Neutrophil (primary cell): ENCODE measurements at regions not wholly inside any gene's neighbourhood (a gene's known extent, or its start where the extent isn't known, plus 50 kb on each side); places are given as distances from the start of the nearest gene placed in this dataset.

ENCODE experiments used
- H3K27ac ChIP-seq: fragments of 200-600 bp; sonication (generic); 2 replicates; pipeline ENCODE4 v1.5.1; 2016; ENCODE audit warnings: mild to moderate bottlenecking, moderate library complexity
- H3K27me3 ChIP-seq: fragments of 200-600 bp; sonication (generic); 2 replicates; pipeline ENCODE4 v1.6.0; 2016; ENCODE audit warnings: mild to moderate bottlenecking
- H3K36me3 ChIP-seq: fragments of 200-600 bp; sonication (generic); 2 replicates; pipeline ENCODE4 v1.5.1; 2017
- H3K4me1 ChIP-seq, 2 experiments: fragments of 200-600 bp in 1 of 2; sonication (generic) in 1 of 2; 1 replicate in 1 of 2; 2 replicates in 1 of 2; pipeline versions ENCODE4 v1.5.1 to v1.6.1; 2013 to 2016; ENCODE audit warnings: low read depth in 1 of 2, low read length in 1 of 2, mild to moderate bottlenecking in 1 of 2, moderate library complexity in 1 of 2; ENCODE audit not compliant: control insufficient read depth in 1 of 2, insufficient read depth in 1 of 2
- H3K4me3 ChIP-seq, 2 experiments: fragments of 200-600 bp in 1 of 2; sonication (generic) in 1 of 2; 1 replicate in 1 of 2; 2 replicates in 1 of 2; pipeline ENCODE4 v1.5.1; 2013 to 2016; ENCODE audit warnings: low read depth in 1 of 2, low read length in 1 of 2, mild to moderate bottlenecking in 1 of 2, moderate library complexity in 1 of 2
- H3K9me3 ChIP-seq: fragments of 200-600 bp; sonication (generic); 2 replicates; pipeline ENCODE4 v1.5.1; 2016
- TF ChIP-seq, protein P1 (sequence below): fragments of 200-600 bp; sonication (generic); IDR thresholded peaks from 2 replicates; pipeline ENCODE4 v1.5.1; 2016; ENCODE audit warnings: antibody characterized with exemption

DNA sequence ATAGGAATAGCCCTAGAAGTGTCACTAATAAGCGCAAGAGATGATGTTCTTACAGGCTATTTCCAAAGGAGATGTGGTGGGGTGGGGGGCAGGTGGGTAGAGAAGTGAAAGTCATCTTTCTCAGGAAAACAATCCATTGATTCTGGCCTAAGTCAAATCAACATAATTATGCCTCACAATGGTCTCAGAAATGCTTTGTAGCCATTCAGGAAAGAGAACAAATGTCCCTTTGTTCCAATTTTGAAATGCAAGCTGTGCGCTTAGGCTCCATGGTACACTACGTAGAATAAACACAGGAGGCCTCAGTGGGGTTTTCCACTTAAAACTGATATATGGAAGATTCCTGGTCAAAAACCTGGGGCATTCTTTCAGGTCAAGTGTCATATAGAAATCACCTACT is 529.9 kb upstream of the KLHL29 start:
- TF ChIP-seq, protein P1, sequence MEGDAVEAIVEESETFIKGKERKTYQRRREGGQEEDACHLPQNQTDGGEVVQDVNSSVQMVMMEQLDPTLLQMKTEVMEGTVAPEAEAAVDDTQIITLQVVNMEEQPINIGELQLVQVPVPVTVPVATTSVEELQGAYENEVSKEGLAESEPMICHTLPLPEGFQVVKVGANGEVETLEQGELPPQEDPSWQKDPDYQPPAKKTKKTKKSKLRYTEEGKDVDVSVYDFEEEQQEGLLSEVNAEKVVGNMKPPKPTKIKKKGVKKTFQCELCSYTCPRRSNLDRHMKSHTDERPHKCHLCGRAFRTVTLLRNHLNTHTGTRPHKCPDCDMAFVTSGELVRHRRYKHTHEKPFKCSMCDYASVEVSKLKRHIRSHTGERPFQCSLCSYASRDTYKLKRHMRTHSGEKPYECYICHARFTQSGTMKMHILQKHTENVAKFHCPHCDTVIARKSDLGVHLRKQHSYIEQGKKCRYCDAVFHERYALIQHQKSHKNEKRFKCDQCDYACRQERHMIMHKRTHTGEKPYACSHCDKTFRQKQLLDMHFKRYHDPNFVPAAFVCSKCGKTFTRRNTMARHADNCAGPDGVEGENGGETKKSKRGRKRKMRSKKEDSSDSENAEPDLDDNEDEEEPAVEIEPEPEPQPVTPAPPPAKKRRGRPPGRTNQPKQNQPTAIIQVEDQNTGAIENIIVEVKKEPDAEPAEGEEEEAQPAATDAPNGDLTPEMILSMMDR = no peak
- no peaks in the 10 kb centered on the region for H3K4me1 ChIP-seq
- H3K9me3 ChIP-seq = no peaks in the 10 kb centered on the region
- no peaks in the 10 kb centered on the region for H3K36me3 ChIP-seq
- no peaks in the 10 kb centered on the region for H3K27me3 ChIP-seq
- H3K4me3 ChIP-seq = no peak overlapping the region
- H3K27ac ChIP-seq = no peak overlapping the region

DNA sequence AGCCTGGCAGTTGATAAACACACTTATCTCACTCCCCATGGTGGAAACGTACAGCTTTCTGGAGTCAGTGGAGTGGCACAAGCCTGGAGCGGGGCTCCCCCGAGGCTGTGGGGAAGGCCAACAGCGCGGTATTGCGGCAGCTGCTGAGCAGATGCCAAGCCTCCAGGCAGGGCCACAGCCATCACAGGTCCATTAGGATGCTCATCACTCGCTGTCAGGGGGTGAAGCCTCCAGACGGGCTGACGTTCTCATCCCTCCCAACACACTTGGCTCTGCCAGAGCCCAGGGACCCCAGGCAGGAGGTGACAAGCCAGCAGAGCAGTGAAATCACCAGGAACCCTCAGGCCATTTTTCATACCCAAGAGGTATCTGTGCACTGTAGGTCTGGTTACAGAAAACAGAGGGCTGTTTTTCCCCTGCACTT is 529.2 kb upstream of the KLHL29 start:
- no peak overlapping the region for H3K4me3 ChIP-seq
- no peak overlapping the region for H3K27ac ChIP-seq

DNA sequence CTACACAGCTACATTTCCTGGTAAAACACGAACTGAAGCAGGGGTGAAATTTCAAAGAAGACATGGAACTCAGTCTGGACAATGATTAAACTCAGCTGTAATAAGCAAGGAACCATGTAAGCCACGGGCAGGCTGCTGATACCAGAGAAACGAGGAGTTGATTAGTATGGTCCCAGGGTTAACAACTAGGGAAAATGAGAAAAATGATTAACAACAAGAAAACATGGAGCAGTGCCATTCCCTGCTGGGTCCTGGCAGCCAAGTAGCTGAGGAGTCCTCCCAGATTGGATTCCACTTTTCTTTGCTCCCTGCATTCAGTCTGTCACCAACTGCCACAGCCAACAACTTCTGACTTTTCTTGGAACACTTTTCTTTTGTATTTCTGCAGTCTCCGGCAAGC is 517.0 kb upstream of the KLHL29 start:
- H3K36me3 ChIP-seq = no peaks in the 10 kb centered on the region
- TF ChIP-seq, protein P1 = no peak

More for the DNA sequence above, 529.2 kb upstream of the KLHL29 start:
- TF ChIP-seq, protein P1 = no peak
- no peaks in the 10 kb centered on the region for H3K36me3 ChIP-seq
- H3K9me3 ChIP-seq = no peaks in the 10 kb centered on the region
- H3K27me3 ChIP-seq = no peaks in the 10 kb centered on the region
- no peaks in the 10 kb centered on the region for H3K4me1 ChIP-seq

DNA sequence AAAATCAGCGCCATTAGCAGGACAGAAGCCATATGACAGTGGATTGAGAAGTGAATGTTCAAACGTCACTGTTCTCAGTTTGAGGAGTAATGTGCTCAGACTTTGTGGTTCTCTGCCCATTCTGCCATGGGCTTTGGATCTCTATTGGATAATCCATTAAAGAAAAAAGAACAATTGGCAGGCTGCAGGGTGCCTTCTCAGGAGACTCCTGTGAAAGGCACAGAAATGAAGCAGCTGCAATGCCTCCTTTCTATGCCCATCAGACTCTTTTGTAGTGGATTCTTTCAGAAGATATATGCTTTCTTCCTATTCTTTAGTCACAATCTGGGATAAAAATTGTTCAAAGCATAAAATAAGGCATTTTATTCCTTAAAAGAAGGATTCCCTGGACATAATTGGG is 506.9 kb upstream of the KLHL29 start:
- Histone ChIP-seq H3K36me3 (no peaks in the 10 kb centered on the region), H3K27ac (no peak overlapping the region)
- TF ChIP-seq, protein P1 = no peak

More for the DNA sequence above, 517.0 kb upstream of the KLHL29 start:
- Histone ChIP-seq H3K27me3 (no peaks in the 10 kb centered on the region), H3K4me3 (no peak overlapping the region), H3K4me1 (no peaks in the 10 kb centered on the region), H3K9me3 (no peaks in the 10 kb centered on the region), H3K27ac (no peak overlapping the region)

DNA sequence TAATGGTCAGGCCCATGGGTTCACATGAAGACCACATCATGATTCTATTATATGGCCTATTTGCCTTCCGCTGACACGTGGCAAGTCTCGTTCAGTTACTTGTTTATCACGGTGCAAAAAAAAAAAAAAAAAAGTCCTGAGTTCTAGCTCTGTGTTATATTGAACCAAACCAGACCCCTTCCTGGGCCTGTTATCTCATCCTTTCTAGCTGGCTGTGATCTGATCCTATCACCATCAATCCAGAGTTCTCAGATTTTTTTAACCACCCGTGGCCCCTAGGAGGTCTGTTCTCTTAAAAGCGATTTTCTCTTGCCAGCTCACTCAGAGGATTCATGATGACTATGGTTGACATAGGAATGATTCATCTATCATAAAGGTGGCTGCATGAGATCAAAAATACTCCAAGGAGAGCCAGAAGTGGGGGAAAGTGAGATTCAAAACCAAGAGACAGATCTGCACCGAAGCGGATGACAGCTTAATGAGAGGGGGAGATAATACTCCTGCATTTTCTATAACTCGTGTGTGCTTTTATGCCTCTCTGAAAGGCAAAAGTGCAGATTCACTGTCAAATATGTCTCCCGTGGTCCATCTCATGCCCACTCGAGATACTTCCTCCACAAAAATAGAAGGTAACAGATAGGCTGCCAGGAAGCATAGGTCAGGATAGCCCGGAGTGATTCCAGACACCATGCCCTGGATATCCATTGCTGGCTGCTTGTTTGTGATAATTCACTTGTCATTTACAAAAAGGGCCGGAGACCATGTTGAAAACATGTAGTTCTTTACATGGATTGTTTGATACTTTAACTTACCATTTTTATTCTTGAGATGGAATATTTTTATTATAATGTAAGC is 505.7 kb upstream of the KLHL29 start:
- Histone ChIP-seq H3K9me3 (no peaks in the 10 kb centered on the region), H3K36me3 (no peaks in the 10 kb centered on the region), H3K4me1 (no peaks in the 10 kb centered on the region), H3K27ac (no peak overlapping the region), H3K27me3 (no peaks in the 10 kb centered on the region), H3K4me3 (no peak overlapping the region)
- TF ChIP-seq, protein P1 = no peak

More for the DNA sequence above, 506.9 kb upstream of the KLHL29 start:
- H3K4me3 ChIP-seq = no peak overlapping the region
- no peaks in the 10 kb centered on the region for H3K9me3 ChIP-seq
- H3K4me1 ChIP-seq = no peaks in the 10 kb centered on the region
- H3K27me3 ChIP-seq = no peaks in the 10 kb centered on the region
